ENCODE measurements at regions not wholly inside any gene's neighbourhood (a gene's known extent, or its start where the extent isn't known, plus 50 kb on each side); places are given as distances from the start of the nearest gene placed in this dataset.

- TF ChIP-seq CTCF (IDR thresholded peaks at IDR 0.05; ENCODE audit: insufficient read depth, low read length, poor library complexity, severe bottlenecking) (no peak), EZH2phosphoT487 (conservative IDR thresholded peaks at IDR 0.05; ENCODE audit: low read length) (no peak)
- Histone ChIP-seq H3K4me2 (ENCODE audit: low read depth, low read length, poor library complexity, severe bottlenecking) (no peak overlapping the region), H3K27ac (ENCODE audit: low read depth, low read length) (no peak overlapping the region), H3K79me2 (ENCODE audit: insufficient read depth, low read length) (no peaks in the 10 kb centered on the region), H3K4me3 (ENCODE audit: insufficient read depth, low read length, poor library complexity, severe bottlenecking) (no peak overlapping the region), H3F3A (ENCODE audit: insufficient read depth) (no peaks in the 10 kb centered on the region), H3K36me3 (ENCODE audit: low read length) (no peaks in the 10 kb centered on the region), H3K9me3 (ENCODE audit: insufficient read depth, low read length) (no peaks in the 10 kb centered on the region), H2AFZ (ENCODE audit: low read depth, low read length, severe bottlenecking) (no peak overlapping the region), H3K9me2 (replicated peaks; ENCODE audit: insufficient read depth, low read length) (no peaks in the 10 kb centered on the region), H4K20me1 (ENCODE audit: low read depth, low read length) (no peaks in the 10 kb centered on the region), H3K9ac (ENCODE audit: low read length) (no peak overlapping the region), H3K27me3 (ENCODE audit: low read length) (no peaks in the 10 kb centered on the region)
These were observed 270.1 kb upstream of the AKR1E2 start for GRCh38 chr10:4555920-4556319.

GRCh38 chr10:4549139-4549653 lies 276.8 kb upstream of the AKR1E2 start:
- Histone ChIP-seq H3K36me3 (ENCODE audit: low read length) (no peaks in the 10 kb centered on the region), H3K9me2 (replicated peaks; ENCODE audit: insufficient read depth, low read length) (no peaks in the 10 kb centered on the region), H3K4me2 (ENCODE audit: low read depth, low read length, poor library complexity, severe bottlenecking) (no peak overlapping the region), H3K27me3 (ENCODE audit: low read length) (no peaks in the 10 kb centered on the region), H3K4me3 (ENCODE audit: insufficient read depth, low read length, poor library complexity, severe bottlenecking) (no peak overlapping the region), H2AFZ (ENCODE audit: low read depth, low read length, severe bottlenecking) (no peak overlapping the region), H4K20me1 (ENCODE audit: low read depth, low read length) (no peaks in the 10 kb centered on the region), H3K9me3 (ENCODE audit: insufficient read depth, low read length) (no peaks in the 10 kb centered on the region), H3F3A (ENCODE audit: insufficient read depth) (no peaks in the 10 kb centered on the region), H3K9ac (ENCODE audit: low read length) (no peak overlapping the region), H3K79me2 (ENCODE audit: insufficient read depth, low read length) (no peaks in the 10 kb centered on the region), H3K27ac (ENCODE audit: low read depth, low read length) (no peak overlapping the region)
- TF ChIP-seq EZH2phosphoT487 (conservative IDR thresholded peaks at IDR 0.05; ENCODE audit: low read length) (no peak), CTCF (IDR thresholded peaks at IDR 0.05; ENCODE audit: insufficient read depth, low read length, poor library complexity, severe bottlenecking) (no peak)

GRCh38 chr10:4546931-4547330 lies 279.1 kb upstream of the AKR1E2 start:
- no peaks in the 10 kb centered on the region for H3F3A ChIP-seq (ENCODE audit: insufficient read depth)
- no peaks in the 10 kb centered on the region for H3K9me2 ChIP-seq (replicated peaks; ENCODE audit: insufficient read depth, low read length)
- no peaks in the 10 kb centered on the region for H4K20me1 ChIP-seq (ENCODE audit: low read depth, low read length)
- H3K27me3 ChIP-seq (ENCODE audit: low read length), result no peaks in the 10 kb centered on the region
- no peak overlapping the region for H3K9ac ChIP-seq (ENCODE audit: low read length)
- H3K9me3 ChIP-seq (ENCODE audit: insufficient read depth, low read length), result no peaks in the 10 kb centered on the region
- H3K4me2 ChIP-seq (ENCODE audit: low read depth, low read length, poor library complexity, severe bottlenecking), result no peak overlapping the region
- H3K4me3 ChIP-seq (ENCODE audit: insufficient read depth, low read length, poor library complexity, severe bottlenecking), result no peak overlapping the region
- H3K36me3 ChIP-seq (ENCODE audit: low read length), result no peaks in the 10 kb centered on the region
- no peaks in the 10 kb centered on the region for H3K79me2 ChIP-seq (ENCODE audit: insufficient read depth, low read length)
- no peak for TF ChIP-seq CTCF (IDR thresholded peaks at IDR 0.05; ENCODE audit: insufficient read depth, low read length, poor library complexity, severe bottlenecking)
- no peak for TF ChIP-seq EZH2phosphoT487 (conservative IDR thresholded peaks at IDR 0.05; ENCODE audit: low read length)
- no peak overlapping the region for H3K27ac ChIP-seq (ENCODE audit: low read depth, low read length)
- no peak overlapping the region for H2AFZ ChIP-seq (ENCODE audit: low read depth, low read length, severe bottlenecking)
